ENCODE measurements at regions not wholly inside any gene's neighbourhood (a gene's known extent, or its start where the extent isn't known, plus 50 kb on each side); places are given as distances from the start of the nearest gene placed in this dataset.

DNA sequence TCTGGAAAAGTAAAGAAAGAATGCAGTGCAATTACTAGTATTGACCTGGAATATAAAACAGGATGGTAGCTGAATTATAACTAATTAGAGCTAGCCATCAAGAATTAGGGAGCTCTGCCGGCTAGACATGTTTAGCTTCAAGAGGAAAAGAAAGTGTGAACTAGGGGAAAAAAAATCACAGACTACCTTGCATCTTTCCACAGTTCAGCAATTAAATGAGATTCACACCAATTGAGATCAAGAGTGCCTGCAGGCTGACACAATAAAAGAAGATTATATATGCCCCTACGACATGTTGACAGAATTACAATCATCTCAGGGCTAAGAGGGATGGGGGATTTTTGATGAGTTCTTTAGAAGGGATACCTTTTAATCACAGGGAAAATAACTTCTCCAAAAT is 303.3 kb upstream of the CELF2 start:
- H3K27me3 ChIP-seq (ENCODE audit: insufficient read depth, low read length) = no peaks in the 10 kb centered on the region
- DNase-seq (ENCODE audit: low read depth, low spot score) (no peak), ATAC-seq (no peak)
- TF ChIP-seq RAD21 (IDR thresholded peaks at IDR 0.05; ENCODE audit: low read depth) (no peak), POLR2AphosphoS5 (IDR thresholded peaks at IDR 0.05; ENCODE audit: low read depth, low read length) (no peak), SIN3A (IDR thresholded peaks at IDR 0.05; ENCODE audit: low read depth) (no peak), CBX3 (IDR thresholded peaks at IDR 0.05; ENCODE audit: low read depth) (no peak), CEBPB (IDR thresholded peaks at IDR 0.05; ENCODE audit: low read depth) (no peak), ZFX (IDR thresholded peaks at IDR 0.05) (no peak), ZNF274 (IDR thresholded peaks at IDR 0.05; ENCODE audit: low read depth, low read length) (no peak)
- TF ChIP-seq, protein P1, sequence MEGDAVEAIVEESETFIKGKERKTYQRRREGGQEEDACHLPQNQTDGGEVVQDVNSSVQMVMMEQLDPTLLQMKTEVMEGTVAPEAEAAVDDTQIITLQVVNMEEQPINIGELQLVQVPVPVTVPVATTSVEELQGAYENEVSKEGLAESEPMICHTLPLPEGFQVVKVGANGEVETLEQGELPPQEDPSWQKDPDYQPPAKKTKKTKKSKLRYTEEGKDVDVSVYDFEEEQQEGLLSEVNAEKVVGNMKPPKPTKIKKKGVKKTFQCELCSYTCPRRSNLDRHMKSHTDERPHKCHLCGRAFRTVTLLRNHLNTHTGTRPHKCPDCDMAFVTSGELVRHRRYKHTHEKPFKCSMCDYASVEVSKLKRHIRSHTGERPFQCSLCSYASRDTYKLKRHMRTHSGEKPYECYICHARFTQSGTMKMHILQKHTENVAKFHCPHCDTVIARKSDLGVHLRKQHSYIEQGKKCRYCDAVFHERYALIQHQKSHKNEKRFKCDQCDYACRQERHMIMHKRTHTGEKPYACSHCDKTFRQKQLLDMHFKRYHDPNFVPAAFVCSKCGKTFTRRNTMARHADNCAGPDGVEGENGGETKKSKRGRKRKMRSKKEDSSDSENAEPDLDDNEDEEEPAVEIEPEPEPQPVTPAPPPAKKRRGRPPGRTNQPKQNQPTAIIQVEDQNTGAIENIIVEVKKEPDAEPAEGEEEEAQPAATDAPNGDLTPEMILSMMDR (IDR thresholded peaks at IDR 0.05 in 2 of 3, conservative IDR thresholded peaks at IDR 0.05 in 1 of 3; ENCODE audit: borderline replicate concordance in 1 of 3, insufficient read depth in 1 of 3, low read depth in 2 of 3, low read length in 2 of 3) = no peak
- intact Hi-C loops (cut with micrococcal nuclease) = no loop called here
- ChIA-PET RAD21 (ENCODE audit: low non-redundant PET in 1 of 2, low total read pairs in 2 of 2, uncharacterized antibody in 2 of 2, unreplicated experiment in 2 of 2) (no interaction called here), POLR2A (no interaction called here), CTCF (no interaction called here)
- no peak overlapping the region for H2AFZ ChIP-seq (ENCODE audit: low read depth, low read length, poor library complexity, severe bottlenecking)
- BruUV-seq (replicated peaks) = no TSS peak
- H3K79me2 ChIP-seq (ENCODE audit: insufficient read depth, low read length) = no peaks in the 10 kb centered on the region
- no peak overlapping the region for H3K27ac ChIP-seq (ENCODE audit: low read depth, low read length)
- H3K4me3 ChIP-seq (replicated peaks in 1 of 2; ENCODE audit: low read depth in 1 of 2, low read length in 2 of 2) = no peak overlapping the region
- H3K9me3 ChIP-seq (ENCODE audit: control insufficient read depth in 1 of 2, insufficient read depth in 1 of 2, low read depth in 1 of 2, low read length in 2 of 2) = peaks cover 4 to 36% of the 10 kb centered on the region in 2 experiments; a peak in 2 of 4 replicates
- H3K4me2 ChIP-seq (ENCODE audit: low read length) = no peak overlapping the region
- no peaks in the 10 kb centered on the region for H3K9me2 ChIP-seq (ENCODE audit: insufficient read depth)
- H3K36me3 ChIP-seq (ENCODE audit: control insufficient read depth in 1 of 2, insufficient read depth in 2 of 2, low read length in 2 of 2) = no peaks in the 10 kb centered on the region
- H3K4me1 ChIP-seq (ENCODE audit: control insufficient read depth in 1 of 2, insufficient read depth in 2 of 2, low read length in 2 of 2) = no peaks in the 10 kb centered on the region
- no peaks in the 10 kb centered on the region for H4K20me1 ChIP-seq (ENCODE audit: insufficient read depth)
- no peak overlapping the region for H3K9ac ChIP-seq (ENCODE audit: low read length)

DNA sequence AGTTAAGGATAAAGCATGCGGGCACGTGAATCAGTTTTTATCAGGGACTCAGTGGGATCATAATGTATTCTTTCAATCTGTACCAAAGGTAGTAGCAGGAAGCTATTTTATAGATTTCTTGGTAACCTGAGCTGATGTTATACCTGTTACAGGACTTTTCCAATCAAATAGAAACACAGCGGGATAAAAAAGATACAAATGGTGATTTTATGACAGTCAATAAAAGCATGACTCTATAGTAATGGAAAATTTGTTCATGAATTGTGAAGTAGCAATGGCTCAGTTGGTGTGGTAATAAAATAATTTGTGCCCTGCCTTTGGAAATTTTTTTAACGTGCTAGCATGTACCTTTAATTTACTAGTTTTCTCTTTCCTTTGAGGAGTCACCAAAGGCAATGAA is 300.7 kb upstream of the CELF2 start:
- no peak overlapping the region for H3K4me3 ChIP-seq (replicated peaks in 1 of 2; ENCODE audit: low read depth in 1 of 2, low read length in 2 of 2)
- CTCF ChIA-PET = no interaction called here
- RAD21 ChIA-PET (ENCODE audit: low non-redundant PET in 1 of 2, low total read pairs in 2 of 2, uncharacterized antibody in 2 of 2, unreplicated experiment in 2 of 2) = no interaction called here
- POLR2A ChIA-PET = no interaction called here
- no peaks in the 10 kb centered on the region for H3K27me3 ChIP-seq (ENCODE audit: insufficient read depth, low read length)
- no peaks in the 10 kb centered on the region for H3K9me2 ChIP-seq (ENCODE audit: insufficient read depth)
- no peaks in the 10 kb centered on the region for H4K20me1 ChIP-seq (ENCODE audit: insufficient read depth)
- H3K27ac ChIP-seq (ENCODE audit: low read depth, low read length) = no peak overlapping the region
- DNase-seq (ENCODE audit: low read depth, low spot score) (no peak), ATAC-seq (no peak)
- intact Hi-C loops (cut with micrococcal nuclease) = no loop called here
- H3K79me2 ChIP-seq (ENCODE audit: insufficient read depth, low read length) = no peaks in the 10 kb centered on the region
- H3K9ac ChIP-seq (ENCODE audit: low read length) = no peak overlapping the region
- H3K4me1 ChIP-seq (ENCODE audit: control insufficient read depth in 1 of 2, insufficient read depth in 2 of 2, low read length in 2 of 2) = no peaks in the 10 kb centered on the region
- H2AFZ ChIP-seq (ENCODE audit: low read depth, low read length, poor library complexity, severe bottlenecking) = no peak overlapping the region
- no TSS peak for BruUV-seq (replicated peaks)
- no peaks in the 10 kb centered on the region for H3K36me3 ChIP-seq (ENCODE audit: control insufficient read depth in 1 of 2, insufficient read depth in 2 of 2, low read length in 2 of 2)
- TF ChIP-seq FOSL1 (IDR thresholded peaks at IDR 0.05; ENCODE audit: low read depth) (no peak), POLR2A (IDR thresholded peaks at IDR 0.05; ENCODE audit: borderline replicate concordance, extremely low read depth, insufficient read depth, insufficient read length) (no peak), SRF (IDR thresholded peaks at IDR 0.05; ENCODE audit: low read depth) (no peak), ZNF274 (IDR thresholded peaks at IDR 0.05; ENCODE audit: low read depth, low read length) (no peak), CBX3 (IDR thresholded peaks at IDR 0.05; ENCODE audit: low read depth) (no peak), SP1 (IDR thresholded peaks at IDR 0.05; ENCODE audit: low read depth) (no peak), POLR2AphosphoS5 (IDR thresholded peaks at IDR 0.05; ENCODE audit: low read depth, low read length) (no peak), ZFX (IDR thresholded peaks at IDR 0.05) (no peak), ATF3 (IDR thresholded peaks at IDR 0.05) (no peak)
- TF ChIP-seq, protein P2, sequence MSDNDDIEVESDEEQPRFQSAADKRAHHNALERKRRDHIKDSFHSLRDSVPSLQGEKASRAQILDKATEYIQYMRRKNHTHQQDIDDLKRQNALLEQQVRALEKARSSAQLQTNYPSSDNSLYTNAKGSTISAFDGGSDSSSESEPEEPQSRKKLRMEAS (IDR thresholded peaks at IDR 0.05) = no peak
- TF ChIP-seq, protein P1 (IDR thresholded peaks at IDR 0.05 in 2 of 3, conservative IDR thresholded peaks at IDR 0.05 in 1 of 3; ENCODE audit: borderline replicate concordance in 1 of 3, insufficient read depth in 1 of 3, low read depth in 2 of 3, low read length in 2 of 3) = no peak
- TF ChIP-seq, protein P3, sequence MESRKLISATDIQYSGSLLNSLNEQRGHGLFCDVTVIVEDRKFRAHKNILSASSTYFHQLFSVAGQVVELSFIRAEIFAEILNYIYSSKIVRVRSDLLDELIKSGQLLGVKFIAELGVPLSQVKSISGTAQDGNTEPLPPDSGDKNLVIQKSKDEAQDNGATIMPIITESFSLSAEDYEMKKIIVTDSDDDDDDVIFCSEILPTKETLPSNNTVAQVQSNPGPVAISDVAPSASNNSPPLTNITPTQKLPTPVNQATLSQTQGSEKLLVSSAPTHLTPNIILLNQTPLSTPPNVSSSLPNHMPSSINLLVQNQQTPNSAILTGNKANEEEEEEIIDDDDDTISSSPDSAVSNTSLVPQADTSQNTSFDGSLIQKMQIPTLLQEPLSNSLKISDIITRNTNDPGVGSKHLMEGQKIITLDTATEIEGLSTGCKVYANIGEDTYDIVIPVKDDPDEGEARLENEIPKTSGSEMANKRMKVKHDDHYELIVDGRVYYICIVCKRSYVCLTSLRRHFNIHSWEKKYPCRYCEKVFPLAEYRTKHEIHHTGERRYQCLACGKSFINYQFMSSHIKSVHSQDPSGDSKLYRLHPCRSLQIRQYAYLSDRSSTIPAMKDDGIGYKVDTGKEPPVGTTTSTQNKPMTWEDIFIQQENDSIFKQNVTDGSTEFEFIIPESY (IDR thresholded peaks at IDR 0.05; ENCODE audit: extremely low read depth, insufficient replicate concordance, low read length) = no peak
- H3K4me2 ChIP-seq (ENCODE audit: low read length) = no peak overlapping the region
- H3K9me3 ChIP-seq (ENCODE audit: control insufficient read depth in 1 of 2, insufficient read depth in 1 of 2, low read depth in 1 of 2, low read length in 2 of 2) = peaks cover 3 to 23% of the 10 kb centered on the region in 2 experiments; a peak in 2 of 4 replicates

Data from HCT116 (cell line).